Trophoblast cell (in vitro differentiated cells and primary cell): ENCODE measurements at regions not wholly inside any gene's neighbourhood (a gene's known extent, or its start where the extent isn't known, plus 50 kb on each side); places are given as distances from the start of the nearest gene placed in this dataset.

Source experiments
- DNase-seq, 2 donors: peaks; one replicate each; pipeline ENCODE4 v3.0.0-alpha.2; 2016
- H2AFZ ChIP-seq: 2 replicates; pipeline ENCODE4 v1.6.1; 2013; ENCODE audit warnings: low read length, moderate library complexity, mild to moderate bottlenecking; ENCODE audit not compliant: insufficient read depth, poor library complexity
- H2AK5ac ChIP-seq: 2 replicates; pipeline ENCODE4 v1.6.1; 2013; ENCODE audit warnings: mild to moderate bottlenecking, low read length
- H2BK120ac ChIP-seq: 2 replicates; pipeline ENCODE4 v1.6.1; 2013; ENCODE audit warnings: low read length, mild to moderate bottlenecking, moderate library complexity; ENCODE audit not compliant: insufficient read depth, poor library complexity
- H2BK12ac ChIP-seq: 2 replicates; pipeline ENCODE4 v1.6.1; 2013; ENCODE audit warnings: mild to moderate bottlenecking, low read length, moderate library complexity
- H2BK5ac ChIP-seq: 2 replicates; pipeline ENCODE4 v1.6.1; 2013; ENCODE audit warnings: low read length, low read depth, moderate library complexity, mild to moderate bottlenecking; ENCODE audit not compliant: poor library complexity
- H3K14ac ChIP-seq: 2 replicates; pipeline ENCODE4 v1.6.1; 2013; ENCODE audit warnings: mild to moderate bottlenecking, low read length
- H3K18ac ChIP-seq: 2 replicates; pipeline ENCODE4 v1.6.1; 2013; ENCODE audit warnings: mild to moderate bottlenecking, low read length
- H3K23ac ChIP-seq: 2 replicates; pipeline ENCODE4 v1.6.1; 2013; ENCODE audit warnings: low read length
- H3K27ac ChIP-seq: 2 replicates; pipeline ENCODE4 v1.5.1; 2013; ENCODE audit warnings: low read depth, mild to moderate bottlenecking, inconsistent platforms, low read length, moderate library complexity
- H3K27me3 ChIP-seq: 2 replicates; pipeline ENCODE4 v1.6.1; 2013; ENCODE audit warnings: inconsistent platforms, mild to moderate bottlenecking, low read length, moderate library complexity; ENCODE audit not compliant: insufficient read depth
- H3K36me3 ChIP-seq, 2 experiments: 1 replicate in 1 of 2; 2 replicates in 1 of 2; pipeline ENCODE4 v1.6.1; 2013; ENCODE audit warnings: low read length in 2 of 2, mild to moderate bottlenecking in 2 of 2, moderate library complexity in 1 of 2; ENCODE audit not compliant: insufficient read depth in 2 of 2, control insufficient read depth in 1 of 2
- H3K4ac ChIP-seq: 2 replicates; pipeline ENCODE4 v1.6.1; 2013; ENCODE audit warnings: low read depth, mild to moderate bottlenecking, low read length, moderate library complexity
- H3K4me1 ChIP-seq, 2 experiments: 1 replicate in 1 of 2; 2 replicates in 1 of 2; pipeline ENCODE4 v1.6.1; 2013; ENCODE audit warnings: low read length in 2 of 2, mild to moderate bottlenecking in 2 of 2, moderate library complexity in 1 of 2; ENCODE audit not compliant: insufficient read depth in 2 of 2, control insufficient read depth in 1 of 2
- H3K4me2 ChIP-seq: 2 replicates; pipeline ENCODE4 v1.6.1; 2013; ENCODE audit warnings: inconsistent platforms, mild to moderate bottlenecking, low read length, moderate library complexity
- H3K4me3 ChIP-seq: 2 replicates; pipeline ENCODE4 v1.5.1; 2013; ENCODE audit warnings: mild to moderate bottlenecking, low read depth, low read length, inconsistent platforms
- H3K79me1 ChIP-seq: one replicate; pipeline ENCODE4 v1.6.1; 2013; ENCODE audit warnings: low read length
- H3K79me2 ChIP-seq: 2 replicates; pipeline ENCODE4 v1.6.1; 2013; ENCODE audit warnings: low read length, mild to moderate bottlenecking; ENCODE audit not compliant: control insufficient read depth, insufficient read depth, poor library complexity
- H3K9ac ChIP-seq: 2 replicates; pipeline ENCODE4 v1.6.1; 2013; ENCODE audit warnings: mild to moderate bottlenecking, low read length
- H3K9me3 ChIP-seq: 2 replicates; pipeline ENCODE4 v1.6.1; 2013; ENCODE audit warnings: low read depth, mild to moderate bottlenecking, control low read depth, inconsistent platforms, low read length; ENCODE audit not compliant: insufficient read depth
- H4K12ac ChIP-seq: 2 replicates; pipeline ENCODE4 v1.6.1; 2013; ENCODE audit warnings: low read depth, mild to moderate bottlenecking, low read length, moderate library complexity
- H4K8ac ChIP-seq: 2 replicates; pipeline ENCODE4 v1.6.1; 2013; ENCODE audit warnings: low read depth, mild to moderate bottlenecking, low read length, moderate library complexity
- H4K91ac ChIP-seq: one replicate; pipeline ENCODE4 v1.6.1; 2013; ENCODE audit warnings: low read depth, mild to moderate bottlenecking, low read length, moderate library complexity
- WGBS: extraction: QIAGEN DNeasy Blood & Tissue Kit; methylation state at CpG from one replicate; pipeline ENCODE4 v1.1.7; 2013; ENCODE audit warnings: missing lambda C conversion rate; ENCODE audit not compliant: insufficient read length, insufficient coverage; ENCODE audit errors: extremely low coverage; 5-methylcytosine and 5-hydroxymethylcytosine counted together

DNA sequence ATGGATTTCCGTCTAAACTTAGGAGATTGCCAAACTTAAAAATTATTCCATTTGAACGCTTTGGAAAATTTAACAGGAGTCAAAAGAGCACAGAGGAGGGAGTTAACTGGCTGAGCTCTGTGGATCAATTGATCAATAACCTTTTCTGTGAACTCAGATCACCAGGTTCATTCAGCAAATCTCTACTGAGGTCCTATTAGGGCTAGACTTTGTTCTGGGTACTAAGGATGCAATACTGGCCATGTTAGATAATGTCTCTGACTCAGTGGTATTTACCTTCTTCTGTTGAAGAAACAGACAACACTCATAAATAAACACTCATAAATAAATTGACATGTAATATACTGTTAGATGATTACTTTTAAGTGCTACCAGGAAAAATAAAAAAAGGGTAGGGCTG is 323.4 kb upstream of the SUCLG2 start:
- Histone ChIP-seq H3K4me1 (no peaks in the 10 kb centered on the region), H3K27me3 (no peaks in the 10 kb centered on the region)

DNA sequence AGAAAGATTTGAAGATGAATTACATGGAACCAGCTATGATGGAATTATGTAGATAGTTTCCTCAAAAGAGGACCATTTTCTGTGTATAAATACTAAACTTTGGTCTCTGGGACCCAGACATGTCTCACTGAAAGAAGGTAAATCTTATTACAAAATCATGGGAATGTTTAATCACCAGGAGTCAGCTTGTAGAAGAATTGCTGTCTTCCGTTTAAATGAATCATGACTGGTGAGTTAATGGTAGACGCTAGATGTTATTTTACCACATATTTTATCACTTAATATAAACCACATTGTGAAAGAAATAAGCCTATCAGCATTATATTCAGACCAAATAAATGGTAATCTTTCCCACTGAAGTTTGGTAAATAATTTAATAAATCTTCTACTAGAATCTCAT is 322.3 kb upstream of the SUCLG2 start:
- H4K12ac ChIP-seq = no peak overlapping the region
- no peak overlapping the region for H3K18ac ChIP-seq
- no peak overlapping the region for H3K27ac ChIP-seq
- no peak overlapping the region for H2BK5ac ChIP-seq
- no peak for DNase-seq
- no peak overlapping the region for H3K4me2 ChIP-seq
- no peak overlapping the region for H3K23ac ChIP-seq
- H3K36me3 ChIP-seq = no peaks in the 10 kb centered on the region
- H3K4ac ChIP-seq = no peak overlapping the region
- H2BK12ac ChIP-seq = no peak overlapping the region
- no peak overlapping the region for H4K8ac ChIP-seq
- no CpG with 5 or more reads among the region's 2 CpGs for WGBS
- no peaks in the 10 kb centered on the region for H3K9me3 ChIP-seq
- no peak overlapping the region for H2BK120ac ChIP-seq
- no peaks in the 10 kb centered on the region for H3K79me2 ChIP-seq
- no peak overlapping the region for H3K14ac ChIP-seq
- H2AFZ ChIP-seq = no peak overlapping the region
- no peak overlapping the region for H2AK5ac ChIP-seq
- H3K79me1 ChIP-seq = no peaks in the 10 kb centered on the region
- no peaks in the 10 kb centered on the region for H3K27me3 ChIP-seq
- no peak overlapping the region for H3K9ac ChIP-seq
- no peak overlapping the region for H4K91ac ChIP-seq
- no peak overlapping the region for H3K4me3 ChIP-seq
- H3K4me1 ChIP-seq = no peaks in the 10 kb centered on the region

More for the DNA sequence above, 323.4 kb upstream of the SUCLG2 start:
- Histone ChIP-seq H3K36me3 (no peaks in the 10 kb centered on the region), H3K18ac (no peak overlapping the region), H3K9ac (no peak overlapping the region), H3K79me1 (no peaks in the 10 kb centered on the region), H3K23ac (no peak overlapping the region), H3K9me3 (no peaks in the 10 kb centered on the region), H2AFZ (no peak overlapping the region), H4K8ac (no peak overlapping the region), H3K79me2 (no peaks in the 10 kb centered on the region), H2BK120ac (no peak overlapping the region), H3K14ac (no peak overlapping the region), H3K4ac (no peak overlapping the region), H3K4me2 (no peak overlapping the region), H2AK5ac (no peak overlapping the region), H3K4me3 (no peak overlapping the region), H4K12ac (no peak overlapping the region), H4K91ac (no peak overlapping the region), H2BK12ac (no peak overlapping the region), H3K27ac (no peak overlapping the region), H2BK5ac (no peak overlapping the region)
- DNase-seq = no peak
- no CpG with 5 or more reads among the region's 2 CpGs for WGBS

DNA sequence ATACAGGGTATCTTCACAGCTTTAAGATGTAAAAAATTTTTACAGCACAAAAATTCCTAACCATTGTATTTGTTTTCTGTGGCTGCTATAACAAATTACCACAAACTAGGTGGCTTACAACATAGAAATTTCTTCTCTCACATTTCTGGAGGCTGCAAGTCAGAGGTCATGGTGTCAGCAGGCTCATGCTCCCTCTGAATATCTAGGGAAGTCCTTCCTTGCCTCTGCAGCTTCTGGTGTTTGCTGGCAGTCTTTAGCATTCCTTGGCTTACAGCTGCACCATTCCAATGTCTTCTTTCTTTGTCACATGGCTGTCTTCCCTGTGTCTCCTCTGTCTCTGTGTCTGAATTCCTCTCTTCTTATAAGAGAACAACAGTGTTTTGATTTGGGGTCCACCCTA is 310.2 kb upstream of the SUCLG2 start:
- Histone ChIP-seq H3K79me2 (no peaks in the 10 kb centered on the region), H2BK12ac (no peak overlapping the region), H3K79me1 (no peaks in the 10 kb centered on the region), H2AK5ac (no peak overlapping the region), H3K18ac (no peak overlapping the region), H3K4me3 (no peak overlapping the region), H4K12ac (no peak overlapping the region), H3K27ac (no peak overlapping the region), H3K4me1 (no peaks in the 10 kb centered on the region), H3K36me3 (no peaks in the 10 kb centered on the region), H3K9ac (no peak overlapping the region), H3K4me2 (no peak overlapping the region), H3K14ac (no peak overlapping the region), H2BK5ac (no peak overlapping the region), H2AFZ (no peak overlapping the region), H3K4ac (no peak overlapping the region), H4K8ac (no peak overlapping the region), H4K91ac (no peak overlapping the region), H2BK120ac (no peak overlapping the region), H3K23ac (no peak overlapping the region), H3K9me3 (no peaks in the 10 kb centered on the region), H3K27me3 (no peaks in the 10 kb centered on the region)
- peak; percentile 54 to 70 for DNase-seq

DNA sequence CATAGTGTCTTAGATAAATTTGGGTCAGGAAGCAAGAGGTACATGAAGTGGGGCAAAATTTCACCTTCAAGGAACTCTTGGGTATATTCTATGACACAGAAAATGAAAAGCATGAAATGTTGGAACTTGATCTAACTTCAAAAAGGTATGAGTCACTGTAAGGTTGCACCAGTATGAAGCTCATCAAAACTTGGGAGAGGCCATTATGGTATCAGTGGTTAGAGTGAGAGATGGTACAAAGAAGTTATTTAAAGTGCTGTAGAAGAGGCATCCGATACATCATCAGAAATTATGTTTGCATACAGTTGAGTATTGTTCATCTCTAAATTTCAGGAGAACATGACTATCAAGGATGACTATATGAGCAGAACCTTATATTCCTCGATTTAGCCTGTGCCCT is 302.9 kb upstream of the SUCLG2 start:
- H3K27me3 ChIP-seq = no peaks in the 10 kb centered on the region
- H3K18ac ChIP-seq = no peak overlapping the region

More for the DNA sequence above, 302.9 kb upstream of the SUCLG2 start:
- Histone ChIP-seq H3K14ac (no peak overlapping the region), H4K91ac (no peak overlapping the region), H2AFZ (no peak overlapping the region), H3K4me2 (no peak overlapping the region), H3K4me1 (no peaks in the 10 kb centered on the region), H3K27ac (no peak overlapping the region), H3K4me3 (no peak overlapping the region), H2BK5ac (no peak overlapping the region), H2AK5ac (no peak overlapping the region), H2BK12ac (no peak overlapping the region), H2BK120ac (no peak overlapping the region), H3K79me2 (no peaks in the 10 kb centered on the region), H3K4ac (no peak overlapping the region), H3K9me3 (no peaks in the 10 kb centered on the region), H3K23ac (no peak overlapping the region), H4K8ac (no peak overlapping the region), H3K79me1 (no peaks in the 10 kb centered on the region), H3K36me3 (no peaks in the 10 kb centered on the region), H4K12ac (no peak overlapping the region), H3K9ac (no peak overlapping the region)
- no peak for DNase-seq
- no CpG with 5 or more reads among the region's 2 CpGs for WGBS
